Upper lobe of left lung (tissue), 6 donors: ENCODE measurements at regions not wholly inside any gene's neighbourhood (a gene's known extent, or its start where the extent isn't known, plus 50 kb on each side); places are given as distances from the start of the nearest gene placed in this dataset.

Experiments
- ATAC-seq, 2 donors: fragments of 200-7000 bp; cut with Tn5 transposase; one replicate each; pipeline ENCODE4 v1.9.1; 2022; ENCODE audit warnings: mild to moderate bottlenecking in 2 of 2, moderate library complexity in 2 of 2; ENCODE audit not compliant: low FRiP score in 2 of 2
- DNase-seq, 2 donors: peaks; one replicate each; pipeline ENCODE4 v3.0.0-alpha.2; 2019 to 2020
- H3K27ac ChIP-seq, 4 donors: fragments of 200-600 bp; sonication (generic); one replicate each; pipeline ENCODE4 v1.5.1; 2016 to 2019
- H3K27me3 ChIP-seq, 4 donors: fragments of 200-600 bp; sonication (generic); one replicate each; pipeline ENCODE4 v1.5.1; 2017 to 2019
- H3K36me3 ChIP-seq, 4 donors: fragments of 200-600 bp; sonication (generic); one replicate each; pipeline ENCODE4 v1.5.1; 2016 to 2019
- H3K4me1 ChIP-seq, 4 donors: fragments of 200-600 bp; sonication (generic); one replicate each; pipeline ENCODE4 v1.5.1; 2018 to 2019
- H3K4me3 ChIP-seq, 4 donors: fragments of 200-600 bp; sonication (generic); one replicate each; pipeline ENCODE4 v1.5.1; 2017 to 2019; ENCODE audit warnings: mild to moderate bottlenecking in 2 of 4, moderate library complexity in 1 of 4
- H3K9me3 ChIP-seq, 4 donors: fragments of 200-600 bp; sonication (generic); one replicate each; pipeline ENCODE4 v1.5.1; 2018 to 2019
- CTCF ChIP-seq, 6 experiments: fragments of 450-650 bp in 4 of 6; fragments of 200-600 bp in 2 of 6; sonication (generic) in 2 of 6; IDR thresholded peaks; one replicate each; pipeline ENCODE4 v1.5.1; 2016 to 2019; ENCODE audit warnings: antibody characterized with exemption in 6 of 6
- EP300 ChIP-seq, 4 donors: sonication (generic); formaldehyde crosslinking; IDR thresholded peaks; one replicate each; pipeline ENCODE4 v1.5.1; 2017; ENCODE audit warnings: antibody characterized with exemption in 4 of 4, control low read depth in 2 of 4
- POLR2A ChIP-seq, 4 donors: fragments of 450-650 bp; IDR thresholded peaks; one replicate each; pipeline ENCODE4 v1.5.1; 2016 to 2017; ENCODE audit warnings: antibody characterized with exemption in 4 of 4, mild to moderate bottlenecking in 2 of 4
- POLR2AphosphoS5 ChIP-seq, 2 donors: sonication (generic); formaldehyde crosslinking; IDR thresholded peaks; one replicate each; pipeline ENCODE4 v1.5.1; 2017; ENCODE audit warnings: antibody characterized with exemption in 2 of 2
- WGBS, 2 donors: methylation state at CpG; one replicate each; pipeline ENCODE4 v1.1.5; 2017 to 2018; 5-methylcytosine and 5-hydroxymethylcytosine counted together
- donor health status: DM: no; HTN: no; CAD: no; lungs with moderate emphysema.
- donor health status: DM: no; HTN: yes; CAD: no; lungs with severe emphysema.

- H3K36me3 ChIP-seq = no peaks in the 10 kb centered on the region
- H3K9me3 ChIP-seq = no peaks in the 10 kb centered on the region
- WGBS, 2 donors = 25 to 31% methylated on average over 3 of the region's 3 CpGs
- DNase-seq (no peak), ATAC-seq (no peak)
- TF ChIP-seq POLR2A (IDR thresholded peaks at IDR 0.05) (no peak), EP300 (IDR thresholded peaks at IDR 0.05) (no peak), POLR2AphosphoS5 (IDR thresholded peaks at IDR 0.05) (no peak), CTCF (IDR thresholded peaks at IDR 0.05) (no peak)
- no peak overlapping the region for H3K27ac ChIP-seq
- no peaks in the 10 kb centered on the region for H3K4me1 ChIP-seq
- no peak overlapping the region for H3K4me3 ChIP-seq
- no peaks in the 10 kb centered on the region for H3K27me3 ChIP-seq
Measured at GRCh38 chr13:90068658-90069057, 1278.8 kb upstream of the MIR17HG start.

GRCh38 chr13:90070362-90070761 lies 1277.1 kb upstream of the MIR17HG start:
- Histone ChIP-seq H3K27me3 (no peaks in the 10 kb centered on the region), H3K4me3 (no peak overlapping the region), H3K27ac (no peak overlapping the region), H3K36me3 (no peaks in the 10 kb centered on the region), H3K4me1 (no peaks in the 10 kb centered on the region), H3K9me3 (no peaks in the 10 kb centered on the region)
- WGBS, 2 donors = 71 to 79% methylated on average over 1 of the region's 1 CpG
- no peak for TF ChIP-seq POLR2A (IDR thresholded peaks at IDR 0.05)
- TF ChIP-seq CTCF (IDR thresholded peaks at IDR 0.05) = no peak
- TF ChIP-seq POLR2AphosphoS5 (IDR thresholded peaks at IDR 0.05) = no peak
- no peak for TF ChIP-seq EP300 (IDR thresholded peaks at IDR 0.05)
- no peak for ATAC-seq
- DNase-seq = no peak

GRCh38 chr13:90070837-90071525 lies 1276.5 kb upstream of the MIR17HG start:
- WGBS, 2 donors = 80 to 83% methylated on average over 4 of the region's 4 CpGs
- Histone ChIP-seq H3K4me3 (no peak overlapping the region), H3K27me3 (no peaks in the 10 kb centered on the region), H3K4me1 (no peaks in the 10 kb centered on the region), H3K36me3 (no peaks in the 10 kb centered on the region), H3K9me3 (no peaks in the 10 kb centered on the region), H3K27ac (no peak overlapping the region)
- DNase-seq (no peak), ATAC-seq (no peak)
- TF ChIP-seq POLR2A (IDR thresholded peaks at IDR 0.05) = no peak
- no peak for TF ChIP-seq CTCF (IDR thresholded peaks at IDR 0.05)
- no peak for TF ChIP-seq POLR2AphosphoS5 (IDR thresholded peaks at IDR 0.05)
- no peak for TF ChIP-seq EP300 (IDR thresholded peaks at IDR 0.05)

GRCh38 chr13:90084684-90085290 lies 1262.7 kb upstream of the MIR17HG start:
- DNase-seq (no peak), ATAC-seq (no peak)
- Histone ChIP-seq H3K4me1 (no peaks in the 10 kb centered on the region), H3K4me3 (no peak overlapping the region), H3K27me3 (no peaks in the 10 kb centered on the region), H3K27ac (no peak overlapping the region), H3K36me3 (no peaks in the 10 kb centered on the region), H3K9me3 (no peaks in the 10 kb centered on the region)
- WGBS, 2 donors = 91 to 97% methylated on average over 1 of the region's 1 CpG
- TF ChIP-seq CTCF (IDR thresholded peaks at IDR 0.05) = no peak
- TF ChIP-seq POLR2A (IDR thresholded peaks at IDR 0.05) = no peak
- no peak for TF ChIP-seq POLR2AphosphoS5 (IDR thresholded peaks at IDR 0.05)
- no peak for TF ChIP-seq EP300 (IDR thresholded peaks at IDR 0.05)

- H3K27me3 ChIP-seq = no peaks in the 10 kb centered on the region
- no peaks in the 10 kb centered on the region for H3K4me1 ChIP-seq
- no peaks in the 10 kb centered on the region for H3K36me3 ChIP-seq
- WGBS, 2 donors = 93 to 97% methylated on average over 3 of the region's 3 CpGs
- ATAC-seq (no peak), DNase-seq (no peak)
- TF ChIP-seq CTCF (IDR thresholded peaks at IDR 0.05) = no peak
- TF ChIP-seq POLR2A (IDR thresholded peaks at IDR 0.05) = no peak
- H3K4me3 ChIP-seq = no peak overlapping the region
- H3K9me3 ChIP-seq = no peaks in the 10 kb centered on the region
- no peak overlapping the region for H3K27ac ChIP-seq
Measured at GRCh38 chr13:90089051-90089450, 1258.4 kb upstream of the MIR17HG start.
